ENCODE measurements at regions not wholly inside any gene's neighbourhood (a gene's known extent, or its start where the extent isn't known, plus 50 kb on each side); places are given as distances from the start of the nearest gene placed in this dataset.

- CTCF ChIA-PET, result no interaction called here
- Mint-ChIP-seq H3K9me3 (peaks cover 4% of the 10 kb centered on the region), H3K4me1 (no peaks in the 10 kb centered on the region), H3K27me3 (no peaks in the 10 kb centered on the region), H3K27ac (no peak overlapping the region), H3K4me3 (no peak overlapping the region), H3K36me3 (no peaks in the 10 kb centered on the region)
- DNase-seq, result no peak
Observed at GRCh38 chrX:5829469-5829868, 399.2 kb downstream of the NLGN4X start.

- Mint-ChIP-seq H3K27me3 (no peaks in the 10 kb centered on the region), H3K9me3 (peaks cover 4% of the 10 kb centered on the region), H3K4me1 (no peaks in the 10 kb centered on the region), H3K4me3 (no peak overlapping the region), H3K36me3 (no peaks in the 10 kb centered on the region), H3K27ac (no peak overlapping the region)
- DNase-seq, result no peak
- CTCF ChIA-PET, result no interaction called here
Observed at GRCh38 chrX:5829060-5829459, 399.6 kb downstream of the NLGN4X start.

GRCh38 chrX:5823903-5824302 lies 404.8 kb downstream of the NLGN4X start:
- no peak for DNase-seq
- H3K9me3 Mint-ChIP-seq, result peaks cover 7% of the 10 kb centered on the region
- H3K27ac Mint-ChIP-seq, result no peak overlapping the region
- H3K4me1 Mint-ChIP-seq, result no peaks in the 10 kb centered on the region
- CTCF ChIA-PET, result no interaction called here
- no peak overlapping the region for H3K4me3 Mint-ChIP-seq
- H3K27me3 Mint-ChIP-seq, result no peaks in the 10 kb centered on the region
- H3K36me3 Mint-ChIP-seq, result no peaks in the 10 kb centered on the region

- no peaks in the 10 kb centered on the region for H3K27me3 Mint-ChIP-seq
- DNase-seq, result no peak
Observed at GRCh38 chrX:5810636-5811035, 418.0 kb downstream of the NLGN4X start.

GRCh38 chrX:5807181-5807580 lies 421.5 kb downstream of the NLGN4X start:
- Mint-ChIP-seq H3K36me3 (no peaks in the 10 kb centered on the region), H3K27ac (no peak overlapping the region), H3K9me3 (peaks cover 2% of the 10 kb centered on the region), H3K27me3 (no peaks in the 10 kb centered on the region), H3K4me1 (no peaks in the 10 kb centered on the region), H3K4me3 (no peak overlapping the region)
- CTCF ChIA-PET, result no interaction called here
- no peak for DNase-seq

More at GRCh38 chrX:5810636-5811035, 418.0 kb downstream of the NLGN4X start:
- no peak overlapping the region for H3K27ac Mint-ChIP-seq
- CTCF ChIA-PET, result no interaction called here
- H3K36me3 Mint-ChIP-seq, result no peaks in the 10 kb centered on the region
- H3K9me3 Mint-ChIP-seq, result no peaks in the 10 kb centered on the region
- no peak overlapping the region for H3K4me3 Mint-ChIP-seq
- H3K4me1 Mint-ChIP-seq, result no peaks in the 10 kb centered on the region

GRCh38 chrX:5802391-5802790 lies 426.3 kb downstream of the NLGN4X start:
- no peaks in the 10 kb centered on the region for H3K4me1 Mint-ChIP-seq
- no peaks in the 10 kb centered on the region for H3K36me3 Mint-ChIP-seq
- H3K9me3 Mint-ChIP-seq, result peaks cover 3% of the 10 kb centered on the region
- CTCF ChIA-PET, result no interaction called here
- no peak overlapping the region for H3K4me3 Mint-ChIP-seq
- no peak overlapping the region for H3K27ac Mint-ChIP-seq
- DNase-seq, result no peak
- H3K27me3 Mint-ChIP-seq, result no peaks in the 10 kb centered on the region

GRCh38 chrX:5791721-5792120 lies 436.9 kb downstream of the NLGN4X start:
- H3K9me3 Mint-ChIP-seq, result peaks cover 3% of the 10 kb centered on the region
- H3K36me3 Mint-ChIP-seq, result no peaks in the 10 kb centered on the region
- DNase-seq, result no peak
- H3K27me3 Mint-ChIP-seq, result no peaks in the 10 kb centered on the region
- no peak overlapping the region for H3K27ac Mint-ChIP-seq
- CTCF ChIA-PET, result no interaction called here
- H3K4me3 Mint-ChIP-seq, result no peak overlapping the region
- H3K4me1 Mint-ChIP-seq, result no peaks in the 10 kb centered on the region

GRCh38 chrX:5788910-5789309 lies 439.8 kb downstream of the NLGN4X start:
- H3K27ac Mint-ChIP-seq, result no peak overlapping the region
- H3K9me3 Mint-ChIP-seq, result peaks cover 3% of the 10 kb centered on the region
- H3K4me3 Mint-ChIP-seq, result no peak overlapping the region
- no peak for DNase-seq
- CTCF ChIA-PET, result no interaction called here
- H3K36me3 Mint-ChIP-seq, result no peaks in the 10 kb centered on the region
- H3K27me3 Mint-ChIP-seq, result no peaks in the 10 kb centered on the region
- no peaks in the 10 kb centered on the region for H3K4me1 Mint-ChIP-seq

GRCh38 chrX:5780821-5781220 lies 447.8 kb downstream of the NLGN4X start:
- Mint-ChIP-seq H3K27ac (no peak overlapping the region), H3K9me3 (peaks cover 4% of the 10 kb centered on the region), H3K4me1 (no peaks in the 10 kb centered on the region), H3K4me3 (no peak overlapping the region), H3K27me3 (no peaks in the 10 kb centered on the region), H3K36me3 (no peaks in the 10 kb centered on the region)
- no peak for DNase-seq
- CTCF ChIA-PET, result no interaction called here

- Mint-ChIP-seq H3K27me3 (no peaks in the 10 kb centered on the region), H3K36me3 (no peaks in the 10 kb centered on the region), H3K27ac (no peak overlapping the region), H3K4me3 (no peak overlapping the region), H3K4me1 (no peaks in the 10 kb centered on the region), H3K9me3 (peaks cover 4% of the 10 kb centered on the region)
- CTCF ChIA-PET, result no interaction called here
- no peak for DNase-seq
Observed at GRCh38 chrX:5775846-5776430, 452.7 kb downstream of the NLGN4X start.

GRCh38 chrX:5774446-5774845 lies 454.2 kb downstream of the NLGN4X start:
- H3K9me3 Mint-ChIP-seq, result peaks cover 3% of the 10 kb centered on the region
- CTCF ChIA-PET, result no interaction called here
- DNase-seq, result no peak
- no peaks in the 10 kb centered on the region for H3K36me3 Mint-ChIP-seq
- H3K4me1 Mint-ChIP-seq, result no peaks in the 10 kb centered on the region
- H3K27ac Mint-ChIP-seq, result no peak overlapping the region
- H3K4me3 Mint-ChIP-seq, result no peak overlapping the region
- no peaks in the 10 kb centered on the region for H3K27me3 Mint-ChIP-seq

- Mint-ChIP-seq H3K9me3 (no peaks in the 10 kb centered on the region), H3K27ac (no peak overlapping the region), H3K27me3 (no peaks in the 10 kb centered on the region), H3K4me1 (no peaks in the 10 kb centered on the region), H3K36me3 (no peaks in the 10 kb centered on the region), H3K4me3 (no peak overlapping the region)
- no peak for DNase-seq
- CTCF ChIA-PET, result no interaction called here
Observed at GRCh38 chrX:5771441-5771840, 457.2 kb downstream of the NLGN4X start.

GRCh38 chrX:5756616-5757015 lies 472.1 kb downstream of the NLGN4X start:
- no peaks in the 10 kb centered on the region for H3K27me3 Mint-ChIP-seq
- no peak for DNase-seq
- no peaks in the 10 kb centered on the region for H3K36me3 Mint-ChIP-seq
- no peak overlapping the region for H3K27ac Mint-ChIP-seq
- peaks cover 3% of the 10 kb centered on the region for H3K9me3 Mint-ChIP-seq
- H3K4me1 Mint-ChIP-seq, result no peaks in the 10 kb centered on the region
- H3K4me3 Mint-ChIP-seq, result no peak overlapping the region
- CTCF ChIA-PET, result no interaction called here

GRCh38 chrX:5753291-5753690 lies 475.4 kb downstream of the NLGN4X start:
- Mint-ChIP-seq H3K4me3 (no peak overlapping the region), H3K4me1 (no peaks in the 10 kb centered on the region)
- DNase-seq, result no peak

GRCh38 chrX:5752831-5753230 lies 475.8 kb downstream of the NLGN4X start:
- Mint-ChIP-seq H3K4me1 (no peaks in the 10 kb centered on the region), H3K9me3 (peaks cover 2% of the 10 kb centered on the region), H3K27ac (no peak overlapping the region), H3K4me3 (no peak overlapping the region), H3K36me3 (no peaks in the 10 kb centered on the region), H3K27me3 (no peaks in the 10 kb centered on the region)
- no peak for DNase-seq
- CTCF ChIA-PET, result no interaction called here

More at GRCh38 chrX:5753291-5753690, 475.4 kb downstream of the NLGN4X start:
- CTCF ChIA-PET, result no interaction called here
- no peaks in the 10 kb centered on the region for H3K27me3 Mint-ChIP-seq
- H3K9me3 Mint-ChIP-seq, result peaks cover 2% of the 10 kb centered on the region
- no peak overlapping the region for H3K27ac Mint-ChIP-seq
- no peaks in the 10 kb centered on the region for H3K36me3 Mint-ChIP-seq

- Mint-ChIP-seq H3K27ac (no peak overlapping the region), H3K27me3 (no peaks in the 10 kb centered on the region), H3K36me3 (no peaks in the 10 kb centered on the region), H3K9me3 (peaks cover 3% of the 10 kb centered on the region), H3K4me1 (no peaks in the 10 kb centered on the region), H3K4me3 (no peak overlapping the region)
- DNase-seq, result no peak
- CTCF ChIA-PET, result no interaction called here
Observed at GRCh38 chrX:5748586-5749150, 480.0 kb downstream of the NLGN4X start.

Measured in activated naive CD4-positive, alpha-beta T cell treated with anti-CD3 and anti-CD28 coated beads, Interleukin-2, amount 10 ng/mL, durations not matched to agents 7 days and 5 days (primary cell).